ENCODE measurements at regions not wholly inside any gene's neighbourhood (a gene's known extent, or its start where the extent isn't known, plus 50 kb on each side); places are given as distances from the start of the nearest gene placed in this dataset.

DNA sequence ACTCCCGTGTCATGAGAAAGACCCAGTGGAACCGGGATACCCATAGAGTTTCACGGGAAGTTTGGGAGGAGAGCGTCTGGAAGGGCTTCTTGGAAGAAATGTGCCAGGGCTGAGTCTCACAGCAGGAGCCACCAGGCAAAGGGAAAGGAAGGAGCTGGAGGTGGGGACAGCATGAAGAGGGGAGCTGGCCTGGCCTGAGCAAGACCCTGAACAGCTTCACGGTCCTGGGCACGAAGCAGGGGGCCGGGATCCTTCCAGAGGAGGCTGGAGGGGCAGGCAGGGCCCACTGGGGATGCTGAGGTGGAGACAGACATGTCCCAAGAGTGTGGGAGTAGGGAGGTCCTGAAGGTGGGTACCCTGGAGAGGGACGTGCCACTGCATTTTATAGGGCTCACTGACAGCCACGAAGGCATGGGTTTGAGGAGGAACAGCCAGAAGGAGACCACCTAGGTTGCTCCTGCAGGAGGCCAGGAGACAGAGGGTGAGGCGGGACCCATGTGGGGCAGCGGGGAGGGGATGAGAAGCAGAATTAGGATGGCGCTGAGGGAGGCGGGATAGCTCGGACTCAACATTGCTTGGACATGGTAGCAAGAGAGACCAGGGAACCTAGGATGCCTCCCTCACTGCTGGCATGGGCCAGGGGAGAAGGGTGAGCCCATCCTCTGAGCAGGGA lies 168.1 kb upstream of the ID2 start:
- TF ChIP-seq POLR2AphosphoS5 (IDR thresholded peaks at IDR 0.05; ENCODE audit: low read depth, low read length) = no peak
- TF ChIP-seq, protein P1, sequence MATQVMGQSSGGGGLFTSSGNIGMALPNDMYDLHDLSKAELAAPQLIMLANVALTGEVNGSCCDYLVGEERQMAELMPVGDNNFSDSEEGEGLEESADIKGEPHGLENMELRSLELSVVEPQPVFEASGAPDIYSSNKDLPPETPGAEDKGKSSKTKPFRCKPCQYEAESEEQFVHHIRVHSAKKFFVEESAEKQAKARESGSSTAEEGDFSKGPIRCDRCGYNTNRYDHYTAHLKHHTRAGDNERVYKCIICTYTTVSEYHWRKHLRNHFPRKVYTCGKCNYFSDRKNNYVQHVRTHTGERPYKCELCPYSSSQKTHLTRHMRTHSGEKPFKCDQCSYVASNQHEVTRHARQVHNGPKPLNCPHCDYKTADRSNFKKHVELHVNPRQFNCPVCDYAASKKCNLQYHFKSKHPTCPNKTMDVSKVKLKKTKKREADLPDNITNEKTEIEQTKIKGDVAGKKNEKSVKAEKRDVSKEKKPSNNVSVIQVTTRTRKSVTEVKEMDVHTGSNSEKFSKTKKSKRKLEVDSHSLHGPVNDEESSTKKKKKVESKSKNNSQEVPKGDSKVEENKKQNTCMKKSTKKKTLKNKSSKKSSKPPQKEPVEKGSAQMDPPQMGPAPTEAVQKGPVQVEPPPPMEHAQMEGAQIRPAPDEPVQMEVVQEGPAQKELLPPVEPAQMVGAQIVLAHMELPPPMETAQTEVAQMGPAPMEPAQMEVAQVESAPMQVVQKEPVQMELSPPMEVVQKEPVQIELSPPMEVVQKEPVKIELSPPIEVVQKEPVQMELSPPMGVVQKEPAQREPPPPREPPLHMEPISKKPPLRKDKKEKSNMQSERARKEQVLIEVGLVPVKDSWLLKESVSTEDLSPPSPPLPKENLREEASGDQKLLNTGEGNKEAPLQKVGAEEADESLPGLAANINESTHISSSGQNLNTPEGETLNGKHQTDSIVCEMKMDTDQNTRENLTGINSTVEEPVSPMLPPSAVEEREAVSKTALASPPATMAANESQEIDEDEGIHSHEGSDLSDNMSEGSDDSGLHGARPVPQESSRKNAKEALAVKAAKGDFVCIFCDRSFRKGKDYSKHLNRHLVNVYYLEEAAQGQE (IDR thresholded peaks at IDR 0.05; ENCODE audit: insufficient read depth in 1 of 2, low read depth in 2 of 2, low read length in 2 of 2) = no peak
- TF ChIP-seq SIN3A (IDR thresholded peaks at IDR 0.05; ENCODE audit: borderline replicate concordance, insufficient read depth, low read length) = no peak
